Non-pigmented ciliary epithelial cell (primary cell): ENCODE measurements at regions not wholly inside any gene's neighbourhood (a gene's known extent, or its start where the extent isn't known, plus 50 kb on each side); places are given as distances from the start of the nearest gene placed in this dataset.
A peak's percentile ranks its signal among the peaks of the same experiment; 100 is the strongest.
"Not testable (repeated sequence)": the region's sequence is repeated elsewhere in the genome, so short reads cannot be mapped to it uniquely, and the experiment has no call there.

Source experiments
- DNase-seq: peaks from one replicate; pipeline ENCODE4 v3.0.0-alpha.2; 2010; ENCODE audit warnings: low read depth

DNA sequence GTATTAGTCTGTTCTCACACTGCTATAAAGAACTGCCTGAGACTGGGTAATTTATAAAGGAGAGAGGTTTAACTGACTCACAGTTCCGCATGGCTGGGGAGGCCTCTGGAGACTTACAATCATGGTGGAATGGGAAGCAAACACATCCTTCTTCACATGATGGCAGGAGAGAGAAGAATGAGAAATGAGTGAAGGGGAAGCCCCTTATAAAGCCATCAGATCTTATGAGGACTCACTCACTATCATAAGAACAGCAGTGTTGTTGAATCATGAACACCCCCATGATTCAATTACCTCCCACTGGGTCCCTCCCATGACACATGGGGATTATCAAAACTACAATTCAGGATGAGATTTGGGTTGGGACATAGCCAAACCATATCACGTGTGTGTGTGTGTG is 1764.4 kb upstream of the SEL1L start:
- not testable (repeated sequence) for DNase-seq

GRCh38 chr14:83300476-83301064 is 1766.9 kb upstream of the SEL1L start:
- DNase-seq, result peak; percentile 30

DNA sequence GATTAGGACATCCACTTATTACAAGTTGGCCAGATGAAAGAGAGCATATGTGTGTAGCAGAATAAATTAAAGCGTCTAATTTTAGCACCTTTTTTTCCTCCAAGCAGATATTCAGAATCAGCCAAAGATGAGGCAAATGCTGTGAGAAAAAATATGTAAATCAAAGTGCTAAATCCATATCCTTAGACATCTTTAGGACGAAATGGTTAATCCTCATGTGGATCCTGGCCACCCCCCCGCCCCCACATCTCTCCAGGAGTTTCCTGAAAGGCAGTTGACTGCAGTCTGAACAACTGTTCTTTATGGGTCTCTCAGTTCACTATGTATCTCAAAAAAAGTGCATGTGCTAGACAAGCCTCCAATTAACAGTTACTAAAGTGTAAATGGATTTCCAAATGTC is 1768.1 kb upstream of the SEL1L start:
- no peak for DNase-seq

DNA sequence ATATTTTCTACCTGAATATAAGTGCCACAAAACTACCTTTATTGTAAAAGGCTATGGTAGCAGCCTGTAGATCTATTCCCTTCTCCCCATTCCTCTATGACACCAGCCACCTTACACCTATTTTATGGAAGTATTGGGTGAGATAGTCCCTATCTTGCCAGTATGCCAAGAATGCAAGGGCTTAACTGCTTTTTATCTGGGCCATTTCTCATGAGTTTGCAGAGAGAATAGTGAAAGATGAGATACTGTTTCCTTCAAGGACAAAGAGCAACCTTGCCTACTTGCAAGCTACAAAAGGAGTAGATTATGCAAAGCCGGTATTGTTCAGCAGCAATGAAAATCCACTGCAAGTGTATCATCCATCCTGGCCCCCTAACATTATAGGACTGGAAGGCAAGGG is 1775.6 kb upstream of the SEL1L start:
- no peak for DNase-seq

DNA sequence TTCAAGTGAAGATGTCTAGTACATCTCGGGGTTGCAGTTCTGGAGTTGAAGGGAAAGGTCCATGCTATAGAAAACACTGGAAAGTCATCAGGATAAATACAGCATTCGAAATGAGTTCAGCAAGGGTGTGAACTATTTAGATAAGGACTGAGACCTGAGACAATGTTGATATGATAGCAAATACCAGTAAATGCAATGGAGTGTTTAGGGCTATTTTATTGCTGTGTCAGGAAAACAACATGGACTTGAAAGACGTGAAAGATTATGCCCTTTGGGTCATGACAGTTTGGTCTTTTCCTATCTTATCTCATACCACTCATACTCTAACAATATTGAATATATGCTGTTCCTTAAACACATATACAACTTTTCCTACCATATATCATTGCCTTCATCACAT is 1776.2 kb upstream of the SEL1L start:
- no peak for DNase-seq

DNA sequence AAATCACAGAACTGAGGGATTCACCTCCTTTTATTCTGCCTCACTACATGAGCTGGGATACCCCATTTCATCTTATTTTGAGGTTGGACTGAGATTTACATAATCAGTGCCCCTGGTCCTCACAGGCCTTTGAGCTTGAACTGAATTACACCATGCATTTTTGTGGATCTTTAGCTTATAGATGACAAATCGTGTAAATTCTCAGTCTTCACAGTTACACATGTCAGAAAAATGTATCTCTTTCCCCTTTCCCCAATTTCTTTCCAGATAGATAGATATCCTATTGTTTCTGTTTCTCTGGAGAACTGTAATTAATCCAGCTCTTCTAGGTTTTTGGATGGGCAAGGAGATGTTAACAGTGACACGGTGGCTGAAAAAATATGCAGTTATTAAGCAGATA is 1778.9 kb upstream of the SEL1L start:
- DNase-seq, result no peak

GRCh38 chr14:83314764-83315163 is 1781.1 kb upstream of the SEL1L start:
- DNase-seq, result no peak

GRCh38 chr14:83316356-83316755 is 1782.7 kb upstream of the SEL1L start:
- no peak for DNase-seq

DNA sequence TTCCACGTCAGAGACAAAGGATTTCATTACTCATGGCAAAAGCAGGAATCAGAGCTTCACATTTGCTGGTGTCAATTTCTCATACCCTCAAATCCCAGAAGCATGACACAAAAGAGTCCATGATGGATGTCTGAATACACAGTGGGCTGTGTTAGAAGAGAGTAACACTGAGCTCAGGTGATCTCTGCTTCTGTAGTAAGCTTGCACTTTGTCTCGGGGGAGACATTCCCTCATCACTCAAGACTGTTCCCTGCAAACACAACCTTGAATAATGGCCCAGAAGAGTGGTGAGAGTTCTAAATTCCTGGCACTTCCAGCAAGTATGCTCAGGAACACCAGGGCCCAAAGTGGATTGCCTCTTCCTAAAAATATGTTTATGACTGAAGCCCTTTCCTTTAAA is 1787.2 kb upstream of the SEL1L start:
- DNase-seq, result no peak

- no peak for DNase-seq
Observed at GRCh38 chr14:83331513-83331912, 1797.9 kb upstream of the SEL1L start.

DNA sequence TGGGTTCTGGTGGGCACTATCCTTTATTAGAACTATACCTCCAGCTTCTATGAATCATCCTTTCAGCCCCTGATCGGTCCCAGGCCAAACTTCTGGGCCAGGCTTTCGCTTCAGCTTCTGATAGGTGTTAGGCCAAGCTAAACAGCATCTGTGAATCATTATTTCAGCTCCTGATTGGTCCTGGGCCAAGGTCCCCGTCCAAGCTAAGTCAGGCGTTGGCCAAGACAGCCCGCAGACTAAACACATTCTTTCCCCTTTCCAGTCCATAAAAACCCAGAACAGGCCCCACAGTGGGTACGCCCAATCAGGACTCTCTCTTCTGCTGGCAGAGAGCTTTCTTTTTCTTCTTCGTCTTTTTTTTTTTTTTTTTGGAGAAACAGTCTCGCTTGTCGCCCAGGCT is 1808.9 kb upstream of the SEL1L start:
- DNase-seq, result no peak

- peak; percentile 10 for DNase-seq
Observed at GRCh38 chr14:83347874-83348273, 1814.2 kb upstream of the SEL1L start.

- no peak for DNase-seq
Observed at GRCh38 chr14:83355609-83356008, 1822.0 kb upstream of the SEL1L start.

- no peak for DNase-seq
Observed at GRCh38 chr14:83356080-83356479, 1822.4 kb upstream of the SEL1L start.

DNA sequence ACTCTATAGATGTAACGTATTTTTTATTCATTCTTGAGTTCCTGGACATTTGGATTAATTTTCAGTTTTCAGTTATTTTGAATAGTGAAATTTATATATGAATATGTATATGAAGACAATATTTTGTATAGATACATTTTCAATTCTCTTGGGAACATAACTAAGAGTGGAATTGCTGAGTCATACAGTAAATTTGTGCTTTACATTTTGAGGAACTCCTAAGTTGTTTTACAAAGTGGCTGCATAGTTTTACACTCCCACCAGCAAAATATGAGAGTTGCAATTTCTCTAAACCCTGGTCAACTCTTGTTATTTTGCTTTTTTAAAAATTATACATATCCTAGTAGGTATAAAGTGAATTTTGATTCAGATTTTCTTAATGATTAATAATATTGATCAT is 1838.6 kb upstream of the SEL1L start:
- DNase-seq, result no peak

- DNase-seq, result no peak
Observed at GRCh38 chr14:83379436-83379835, 1845.8 kb upstream of the SEL1L start.

- no peak for DNase-seq
Observed at GRCh38 chr14:83384253-83384652, 1850.6 kb upstream of the SEL1L start.

DNA sequence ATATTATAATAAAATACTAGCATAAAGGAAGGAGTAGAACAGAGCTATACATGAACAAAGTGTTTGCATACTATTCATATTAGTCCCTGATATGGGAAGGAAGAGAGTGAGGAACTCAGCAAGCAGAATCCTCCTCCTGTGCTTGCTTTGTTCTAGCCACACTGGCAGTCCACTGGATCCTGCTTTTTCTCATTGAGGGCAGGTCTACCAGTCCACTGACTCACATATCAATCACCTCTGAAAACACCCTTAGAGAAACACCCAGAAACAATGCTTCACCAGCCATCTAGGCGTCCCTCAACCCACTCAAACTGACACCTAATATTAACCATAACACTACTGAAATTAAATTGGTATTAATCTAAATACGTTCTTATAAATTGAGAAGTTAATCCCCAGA is 1861.7 kb upstream of the SEL1L start:
- DNase-seq, result no peak

GRCh38 chr14:83416476-83416875 is 1882.8 kb upstream of the SEL1L start:
- no peak for DNase-seq

GRCh38 chr14:83419420-83419819 is 1885.8 kb upstream of the SEL1L start:
- DNase-seq, result no peak

DNA sequence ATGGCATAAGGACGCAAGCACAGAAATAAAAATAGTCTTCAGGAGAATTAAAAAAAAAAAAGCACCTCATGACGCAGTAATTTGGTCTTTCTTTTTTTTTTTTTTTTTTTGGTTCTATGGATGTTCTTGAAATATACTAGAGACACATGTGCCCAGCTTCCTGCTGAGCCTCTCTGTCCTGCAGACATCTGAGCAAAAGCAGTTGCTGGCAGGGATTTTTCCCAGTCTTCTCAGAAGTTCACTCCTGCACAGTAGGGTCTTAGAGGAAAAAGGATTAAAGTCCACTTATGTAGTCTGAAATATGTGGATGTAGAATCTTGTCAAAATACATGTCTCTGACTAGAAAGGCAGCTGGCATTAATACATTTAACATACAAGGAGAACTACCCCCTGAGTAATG is 1888.1 kb upstream of the SEL1L start:
- no peak for DNase-seq

- peak; percentile 63 for DNase-seq
Observed at GRCh38 chr14:83425138-83425537, 1891.5 kb upstream of the SEL1L start.

- no peak for DNase-seq
Observed at GRCh38 chr14:83425706-83426105, 1892.1 kb upstream of the SEL1L start.

GRCh38 chr14:83433618-83434017 is 1900.0 kb upstream of the SEL1L start:
- peak; percentile 13 for DNase-seq

DNA sequence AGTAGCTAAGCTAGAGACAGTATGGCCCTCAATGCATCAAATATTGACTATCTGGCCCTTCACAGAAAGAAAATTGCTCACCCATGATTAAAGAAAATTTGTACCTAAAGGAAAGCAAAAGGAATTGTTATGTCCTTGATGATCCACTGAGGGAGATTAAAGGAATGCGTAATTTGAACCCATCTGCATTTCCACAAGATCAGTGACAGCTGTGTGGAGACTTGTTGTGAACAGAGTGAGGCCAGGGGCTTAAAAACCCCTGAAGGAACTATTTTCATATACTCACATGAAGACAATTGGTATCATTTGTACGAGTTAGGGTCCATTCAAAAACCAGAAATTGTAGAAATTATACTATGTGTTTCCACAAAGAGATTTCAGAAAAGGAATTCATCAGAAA is 1908.1 kb upstream of the SEL1L start:
- DNase-seq, result no peak
